ENCODE measurements at regions not wholly inside any gene's neighbourhood (a gene's known extent, or its start where the extent isn't known, plus 50 kb on each side); places are given as distances from the start of the nearest gene placed in this dataset.

DNA sequence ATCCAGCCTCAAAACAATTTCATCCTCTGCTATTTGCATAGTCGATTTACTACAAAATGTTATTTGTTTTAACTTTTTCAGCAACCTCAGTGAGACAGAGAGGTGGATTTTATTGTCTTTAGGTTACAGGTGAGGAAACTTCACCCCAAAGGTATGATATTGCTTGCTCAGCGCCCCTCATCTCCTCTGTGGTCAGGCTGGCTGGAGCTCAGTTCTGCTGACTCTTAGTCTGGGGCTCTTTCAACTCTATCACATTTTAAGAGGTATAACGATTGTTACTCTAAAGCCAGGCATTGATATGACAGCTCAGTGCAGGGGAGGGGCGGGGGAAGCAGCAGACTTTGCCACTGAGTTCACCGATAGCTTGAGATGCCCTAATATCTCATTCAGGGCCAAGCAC lies 103.0 kb upstream of the DPH6 start:
- TF ChIP-seq, protein P1, sequence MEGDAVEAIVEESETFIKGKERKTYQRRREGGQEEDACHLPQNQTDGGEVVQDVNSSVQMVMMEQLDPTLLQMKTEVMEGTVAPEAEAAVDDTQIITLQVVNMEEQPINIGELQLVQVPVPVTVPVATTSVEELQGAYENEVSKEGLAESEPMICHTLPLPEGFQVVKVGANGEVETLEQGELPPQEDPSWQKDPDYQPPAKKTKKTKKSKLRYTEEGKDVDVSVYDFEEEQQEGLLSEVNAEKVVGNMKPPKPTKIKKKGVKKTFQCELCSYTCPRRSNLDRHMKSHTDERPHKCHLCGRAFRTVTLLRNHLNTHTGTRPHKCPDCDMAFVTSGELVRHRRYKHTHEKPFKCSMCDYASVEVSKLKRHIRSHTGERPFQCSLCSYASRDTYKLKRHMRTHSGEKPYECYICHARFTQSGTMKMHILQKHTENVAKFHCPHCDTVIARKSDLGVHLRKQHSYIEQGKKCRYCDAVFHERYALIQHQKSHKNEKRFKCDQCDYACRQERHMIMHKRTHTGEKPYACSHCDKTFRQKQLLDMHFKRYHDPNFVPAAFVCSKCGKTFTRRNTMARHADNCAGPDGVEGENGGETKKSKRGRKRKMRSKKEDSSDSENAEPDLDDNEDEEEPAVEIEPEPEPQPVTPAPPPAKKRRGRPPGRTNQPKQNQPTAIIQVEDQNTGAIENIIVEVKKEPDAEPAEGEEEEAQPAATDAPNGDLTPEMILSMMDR (IDR thresholded peaks at IDR 0.05; ENCODE audit: borderline replicate concordance, extremely low read depth, low read length, poor library complexity, severe bottlenecking): no peak
- TF ChIP-seq EZH2 (IDR thresholded peaks at IDR 0.05; ENCODE audit: borderline replicate concordance, low read depth, low read length, severe bottlenecking): no peak

Measured in DND-41 (cell line).